Trophoblast cell (in vitro differentiated cells and primary cell): ENCODE measurements at regions not wholly inside any gene's neighbourhood (a gene's known extent, or its start where the extent isn't known, plus 50 kb on each side); places are given as distances from the start of the nearest gene placed in this dataset.

ENCODE experiments used
- DNase-seq, 2 donors: peaks; one replicate each; pipeline ENCODE4 v3.0.0-alpha.2; 2016
- H2AFZ ChIP-seq: 2 replicates; pipeline ENCODE4 v1.6.1; 2013; ENCODE audit warnings: low read length, moderate library complexity, mild to moderate bottlenecking; ENCODE audit not compliant: insufficient read depth, poor library complexity
- H2AK5ac ChIP-seq: 2 replicates; pipeline ENCODE4 v1.6.1; 2013; ENCODE audit warnings: mild to moderate bottlenecking, low read length
- H2BK120ac ChIP-seq: 2 replicates; pipeline ENCODE4 v1.6.1; 2013; ENCODE audit warnings: low read length, mild to moderate bottlenecking, moderate library complexity; ENCODE audit not compliant: insufficient read depth, poor library complexity
- H2BK12ac ChIP-seq: 2 replicates; pipeline ENCODE4 v1.6.1; 2013; ENCODE audit warnings: mild to moderate bottlenecking, low read length, moderate library complexity
- H2BK5ac ChIP-seq: 2 replicates; pipeline ENCODE4 v1.6.1; 2013; ENCODE audit warnings: low read length, low read depth, moderate library complexity, mild to moderate bottlenecking; ENCODE audit not compliant: poor library complexity
- H3K14ac ChIP-seq: 2 replicates; pipeline ENCODE4 v1.6.1; 2013; ENCODE audit warnings: mild to moderate bottlenecking, low read length
- H3K18ac ChIP-seq: 2 replicates; pipeline ENCODE4 v1.6.1; 2013; ENCODE audit warnings: mild to moderate bottlenecking, low read length
- H3K23ac ChIP-seq: 2 replicates; pipeline ENCODE4 v1.6.1; 2013; ENCODE audit warnings: low read length
- H3K27ac ChIP-seq: 2 replicates; pipeline ENCODE4 v1.5.1; 2013; ENCODE audit warnings: low read depth, mild to moderate bottlenecking, inconsistent platforms, low read length, moderate library complexity
- H3K27me3 ChIP-seq: 2 replicates; pipeline ENCODE4 v1.6.1; 2013; ENCODE audit warnings: inconsistent platforms, mild to moderate bottlenecking, low read length, moderate library complexity; ENCODE audit not compliant: insufficient read depth
- H3K36me3 ChIP-seq, 2 experiments: 1 replicate in 1 of 2; 2 replicates in 1 of 2; pipeline ENCODE4 v1.6.1; 2013; ENCODE audit warnings: low read length in 2 of 2, mild to moderate bottlenecking in 2 of 2, moderate library complexity in 1 of 2; ENCODE audit not compliant: insufficient read depth in 2 of 2, control insufficient read depth in 1 of 2
- H3K4ac ChIP-seq: 2 replicates; pipeline ENCODE4 v1.6.1; 2013; ENCODE audit warnings: low read depth, mild to moderate bottlenecking, low read length, moderate library complexity
- H3K4me1 ChIP-seq, 2 experiments: 1 replicate in 1 of 2; 2 replicates in 1 of 2; pipeline ENCODE4 v1.6.1; 2013; ENCODE audit warnings: low read length in 2 of 2, mild to moderate bottlenecking in 2 of 2, moderate library complexity in 1 of 2; ENCODE audit not compliant: insufficient read depth in 2 of 2, control insufficient read depth in 1 of 2
- H3K4me2 ChIP-seq: 2 replicates; pipeline ENCODE4 v1.6.1; 2013; ENCODE audit warnings: inconsistent platforms, mild to moderate bottlenecking, low read length, moderate library complexity
- H3K4me3 ChIP-seq: 2 replicates; pipeline ENCODE4 v1.5.1; 2013; ENCODE audit warnings: mild to moderate bottlenecking, low read depth, low read length, inconsistent platforms
- H3K79me1 ChIP-seq: one replicate; pipeline ENCODE4 v1.6.1; 2013; ENCODE audit warnings: low read length
- H3K79me2 ChIP-seq: 2 replicates; pipeline ENCODE4 v1.6.1; 2013; ENCODE audit warnings: low read length, mild to moderate bottlenecking; ENCODE audit not compliant: control insufficient read depth, insufficient read depth, poor library complexity
- H3K9ac ChIP-seq: 2 replicates; pipeline ENCODE4 v1.6.1; 2013; ENCODE audit warnings: mild to moderate bottlenecking, low read length
- H3K9me3 ChIP-seq: 2 replicates; pipeline ENCODE4 v1.6.1; 2013; ENCODE audit warnings: low read depth, mild to moderate bottlenecking, control low read depth, inconsistent platforms, low read length; ENCODE audit not compliant: insufficient read depth
- H4K12ac ChIP-seq: 2 replicates; pipeline ENCODE4 v1.6.1; 2013; ENCODE audit warnings: low read depth, mild to moderate bottlenecking, low read length, moderate library complexity
- H4K8ac ChIP-seq: 2 replicates; pipeline ENCODE4 v1.6.1; 2013; ENCODE audit warnings: low read depth, mild to moderate bottlenecking, low read length, moderate library complexity
- H4K91ac ChIP-seq: one replicate; pipeline ENCODE4 v1.6.1; 2013; ENCODE audit warnings: low read depth, mild to moderate bottlenecking, low read length, moderate library complexity
- WGBS: extraction: QIAGEN DNeasy Blood & Tissue Kit; methylation state at CpG from one replicate; pipeline ENCODE4 v1.1.7; 2013; ENCODE audit warnings: missing lambda C conversion rate; ENCODE audit not compliant: insufficient read length, insufficient coverage; ENCODE audit errors: extremely low coverage; 5-methylcytosine and 5-hydroxymethylcytosine counted together

DNA sequence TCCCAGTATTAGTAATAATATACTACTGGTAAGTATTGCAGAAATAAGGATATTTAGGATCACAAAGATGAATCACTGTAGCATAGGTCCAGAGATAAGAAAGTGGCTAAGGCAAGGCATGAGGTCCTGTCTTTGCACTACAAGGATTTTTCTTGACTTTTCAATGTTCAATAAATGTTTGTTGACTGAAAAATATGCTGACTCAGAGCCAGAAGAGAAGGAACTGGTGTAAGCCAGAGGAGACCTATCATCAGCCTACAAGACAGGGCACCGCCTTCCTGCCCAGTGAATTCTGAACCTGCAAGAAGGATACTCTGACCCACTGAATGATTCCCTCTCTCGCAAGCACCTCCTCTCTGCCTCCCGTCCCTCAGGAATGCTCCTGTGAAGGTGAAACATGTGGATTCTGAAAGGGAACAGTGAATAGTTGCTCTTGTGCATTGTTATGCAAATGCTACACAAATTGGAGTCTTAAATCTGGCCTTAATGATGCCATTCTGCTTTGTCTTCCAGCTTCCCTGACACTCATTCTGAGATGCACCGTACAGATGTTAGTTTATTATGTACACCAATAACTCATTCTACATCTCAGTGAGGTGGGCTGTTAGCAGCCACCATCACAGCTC, 540.0 kb downstream of the OMA1 start:
- Histone ChIP-seq H4K91ac (no peak overlapping the region), H3K79me1 (no peaks in the 10 kb centered on the region), H3K9me3 (no peaks in the 10 kb centered on the region), H2BK120ac (no peak overlapping the region), H3K27ac (no peak overlapping the region), H3K27me3 (no peaks in the 10 kb centered on the region), H3K79me2 (no peaks in the 10 kb centered on the region), H3K4me2 (no peak overlapping the region), H2BK5ac (no peak overlapping the region), H3K4me3 (no peak overlapping the region), H2AFZ (no peak overlapping the region), H4K12ac (no peak overlapping the region), H2BK12ac (no peak overlapping the region), H3K14ac (no peak overlapping the region), H3K23ac (no peak overlapping the region), H3K4me1 (no peaks in the 10 kb centered on the region), H3K9ac (no peak overlapping the region), H4K8ac (no peak overlapping the region), H2AK5ac (no peak overlapping the region), H3K18ac (no peak overlapping the region), H3K36me3 (no peaks in the 10 kb centered on the region), H3K4ac (no peak overlapping the region)
- DNase-seq = no peak
- no CpG with 5 or more reads among the region's 4 CpGs for WGBS

DNA sequence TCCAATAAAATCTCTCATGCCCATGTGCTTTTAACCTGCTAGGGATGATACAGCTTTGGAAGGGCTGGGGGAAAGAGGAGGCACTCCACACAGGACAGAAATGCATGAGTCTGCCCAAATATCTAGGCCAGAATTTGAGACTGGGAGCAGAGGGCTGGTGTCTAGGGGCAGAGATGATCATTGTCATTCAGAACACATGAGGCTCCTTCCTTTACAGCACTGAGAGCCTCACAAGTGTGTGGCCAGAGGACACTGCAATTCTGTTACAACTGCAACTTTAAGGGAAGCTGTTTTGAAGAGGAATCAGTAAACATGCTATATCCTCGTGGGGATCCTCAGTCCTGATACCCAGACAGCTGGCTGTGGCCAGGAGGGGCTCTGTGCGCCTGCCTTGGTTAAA, 541.3 kb downstream of the OMA1 start:
- Histone ChIP-seq H3K4me3 (no peak overlapping the region), H3K9me3 (no peaks in the 10 kb centered on the region), H3K79me1 (no peaks in the 10 kb centered on the region), H3K14ac (no peak overlapping the region), H3K23ac (no peak overlapping the region), H3K4ac (no peak overlapping the region), H4K8ac (no peak overlapping the region), H2BK120ac (no peak overlapping the region), H3K27me3 (no peaks in the 10 kb centered on the region), H2BK5ac (no peak overlapping the region), H2AK5ac (no peak overlapping the region), H3K79me2 (no peaks in the 10 kb centered on the region), H2AFZ (no peak overlapping the region), H3K36me3 (no peaks in the 10 kb centered on the region), H3K18ac (no peak overlapping the region), H3K4me1 (no peaks in the 10 kb centered on the region), H3K4me2 (no peak overlapping the region), H3K27ac (no peak overlapping the region), H4K12ac (no peak overlapping the region), H4K91ac (no peak overlapping the region), H2BK12ac (no peak overlapping the region), H3K9ac (no peak overlapping the region)
- WGBS = no CpG with 5 or more reads among the region's 2 CpGs
- no peak for DNase-seq

DNA sequence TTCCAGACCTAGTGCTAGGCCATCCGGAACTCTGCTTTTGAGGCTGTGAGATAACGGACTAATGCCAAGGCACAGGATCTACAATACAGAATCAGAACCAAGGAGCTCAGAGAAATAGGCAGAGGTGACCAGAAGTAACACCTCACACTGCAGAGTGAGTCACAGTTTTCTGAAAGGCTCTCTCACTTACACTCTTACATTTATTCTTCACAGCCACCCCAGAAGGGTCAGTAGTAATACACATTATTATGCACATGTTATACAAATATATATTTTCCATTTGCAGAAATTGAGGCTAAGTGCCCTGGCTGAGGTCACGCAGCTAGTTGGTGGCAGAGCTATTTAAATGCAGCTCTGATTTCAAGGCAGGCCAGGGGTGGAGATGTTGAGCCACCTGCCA, 542.5 kb downstream of the OMA1 start:
- H3K4ac ChIP-seq = no peak overlapping the region
- H3K79me2 ChIP-seq = no peaks in the 10 kb centered on the region
- H2AK5ac ChIP-seq = no peak overlapping the region
- H2BK120ac ChIP-seq = no peak overlapping the region
- no peak overlapping the region for H3K9ac ChIP-seq
- no peaks in the 10 kb centered on the region for H3K9me3 ChIP-seq
- no peak overlapping the region for H4K8ac ChIP-seq
- no peak overlapping the region for H3K4me3 ChIP-seq
- H2BK12ac ChIP-seq = no peak overlapping the region
- H3K14ac ChIP-seq = no peak overlapping the region
- H3K4me1 ChIP-seq = no peaks in the 10 kb centered on the region
- no peak overlapping the region for H4K12ac ChIP-seq
- H3K27ac ChIP-seq = no peak overlapping the region
- no peak for DNase-seq
- H3K18ac ChIP-seq = no peak overlapping the region
- H3K36me3 ChIP-seq = no peaks in the 10 kb centered on the region
- no peak overlapping the region for H4K91ac ChIP-seq
- H3K23ac ChIP-seq = no peak overlapping the region
- H3K27me3 ChIP-seq = no peaks in the 10 kb centered on the region
- H3K4me2 ChIP-seq = no peak overlapping the region
- no peak overlapping the region for H2BK5ac ChIP-seq
- H2AFZ ChIP-seq = no peak overlapping the region
- H3K79me1 ChIP-seq = no peaks in the 10 kb centered on the region
- no CpG with 5 or more reads among the region's 3 CpGs for WGBS

DNA sequence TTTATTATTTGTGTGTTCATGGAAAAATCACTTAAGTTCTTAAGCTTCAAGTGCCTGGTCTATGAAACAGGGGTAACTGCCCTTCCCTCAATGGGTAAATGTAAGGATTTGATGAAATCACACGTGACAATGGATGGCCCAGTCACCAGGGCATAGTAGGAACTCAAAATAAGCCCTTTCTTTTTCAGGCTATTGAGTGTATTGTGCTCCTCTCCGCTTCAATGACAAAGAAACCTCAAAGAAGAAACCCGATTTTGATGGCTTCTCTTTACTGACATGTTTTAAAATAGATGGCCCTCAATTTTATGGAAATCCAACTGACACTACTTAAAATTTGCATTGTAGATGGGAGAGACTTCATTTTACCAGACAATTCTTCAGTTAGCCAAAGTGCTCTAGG, 543.5 kb downstream of the OMA1 start:
- Histone ChIP-seq H3K27me3 (no peaks in the 10 kb centered on the region), H3K9ac (no peak overlapping the region), H4K12ac (no peak overlapping the region), H2BK120ac (no peak overlapping the region), H2BK5ac (no peak overlapping the region), H3K4me2 (no peak overlapping the region), H3K36me3 (no peaks in the 10 kb centered on the region), H3K4me3 (no peak overlapping the region), H3K27ac (no peak overlapping the region), H3K79me2 (no peaks in the 10 kb centered on the region), H2BK12ac (no peak overlapping the region), H3K18ac (no peak overlapping the region), H2AFZ (no peak overlapping the region), H3K79me1 (no peaks in the 10 kb centered on the region), H3K4me1 (no peaks in the 10 kb centered on the region), H4K8ac (no peak overlapping the region), H3K4ac (no peak overlapping the region), H4K91ac (no peak overlapping the region), H3K14ac (no peak overlapping the region), H3K23ac (no peak overlapping the region), H3K9me3 (no peaks in the 10 kb centered on the region), H2AK5ac (no peak overlapping the region)
- DNase-seq = no peak
- WGBS = no CpG with 5 or more reads among the region's 3 CpGs
